Osteoblast (primary cell): ENCODE measurements at regions not wholly inside any gene's neighbourhood (a gene's known extent, or its start where the extent isn't known, plus 50 kb on each side); places are given as distances from the start of the nearest gene placed in this dataset.

Source experiments
- DNase-seq: peaks from one replicate; pipeline ENCODE4 v3.0.0; 2011; ENCODE audit warnings: low spot score, mixed read lengths; ENCODE audit not compliant: insufficient read length; ENCODE audit errors: missing footprints
- H2AFZ ChIP-seq: 2 replicates; pipeline ENCODE4 v1.6.0; 2011; ENCODE audit warnings: mild to moderate bottlenecking, low read length
- H3K27ac ChIP-seq: 2 replicates; pipeline ENCODE4 v1.5.1; 2011; ENCODE audit warnings: mild to moderate bottlenecking, low read depth, low read length, moderate library complexity
- H3K27me3 ChIP-seq: 2 replicates; pipeline ENCODE4 v1.6.0; 2012; ENCODE audit warnings: mild to moderate bottlenecking, control low read depth, inconsistent platforms, low read length, moderate library complexity; ENCODE audit not compliant: insufficient read depth
- H3K36me3 ChIP-seq: 2 replicates; pipeline ENCODE4 v1.5.1; 2011; ENCODE audit warnings: mild to moderate bottlenecking, low read length, control low read depth, moderate library complexity; ENCODE audit not compliant: insufficient read depth
- H3K4me1 ChIP-seq: 2 replicates; pipeline ENCODE4 v1.5.1; 2011; ENCODE audit warnings: mild to moderate bottlenecking, low read length, control low read depth, moderate library complexity; ENCODE audit not compliant: insufficient read depth
- H3K4me2 ChIP-seq: 2 replicates; pipeline ENCODE4 v1.6.0; 2011; ENCODE audit warnings: mild to moderate bottlenecking, low read length; ENCODE audit not compliant: insufficient read depth
- H3K4me3 ChIP-seq: fragments of 200-600 bp; sonication (generic); 3 replicates; pipeline ENCODE4 v1.5.1; 2012; ENCODE audit warnings: mild to moderate bottlenecking, low read length, inconsistent platforms; ENCODE audit not compliant: insufficient read depth
- H3K79me2 ChIP-seq: 2 replicates; pipeline ENCODE4 v1.6.0; 2012; ENCODE audit warnings: mild to moderate bottlenecking, low read length, control low read depth, inconsistent platforms; ENCODE audit not compliant: insufficient read depth
- H3K9me3 ChIP-seq: 2 replicates; pipeline ENCODE4 v1.5.1; 2011; ENCODE audit warnings: low read depth, low read length, control low read depth
- H4K20me1 ChIP-seq: 2 replicates; pipeline ENCODE4 v1.6.0; 2012; ENCODE audit warnings: mild to moderate bottlenecking, low read length, control low read depth; ENCODE audit not compliant: insufficient read depth
- TF ChIP-seq, protein P1 (sequence below): IDR thresholded peaks from 2 replicates; pipeline ENCODE4 v1.5.1; 2011; ENCODE audit warnings: mild to moderate bottlenecking, low read depth, low read length, moderate library complexity; ENCODE audit errors: extremely low read depth

DNA sequence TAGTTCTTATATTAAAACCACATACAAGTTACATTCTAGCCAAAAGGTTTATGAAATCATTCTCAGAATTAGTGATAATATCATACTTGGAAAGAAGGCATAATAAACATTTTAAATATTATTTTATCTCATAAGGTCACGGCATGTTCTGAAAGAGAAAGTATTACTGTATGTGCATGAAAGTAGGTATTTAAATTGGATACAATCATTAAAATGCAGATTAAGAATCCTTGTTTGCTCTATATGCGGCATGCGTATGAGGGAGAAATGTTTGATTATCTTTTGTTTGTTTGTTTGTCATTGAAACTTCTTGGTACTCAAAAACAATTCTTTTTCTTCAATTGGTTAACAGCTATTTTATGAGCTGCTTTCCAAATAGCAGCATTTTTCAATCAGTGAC, 183.9 kb upstream of the TLL1 start:
- H3K27ac ChIP-seq: no peak overlapping the region
- no peak overlapping the region for H3K4me3 ChIP-seq
- H3K9me3 ChIP-seq: no peaks in the 10 kb centered on the region
- H3K79me2 ChIP-seq: no peaks in the 10 kb centered on the region
- H4K20me1 ChIP-seq: no peaks in the 10 kb centered on the region
- H3K4me2 ChIP-seq: no peak overlapping the region
- H3K36me3 ChIP-seq: no peaks in the 10 kb centered on the region
- no peaks in the 10 kb centered on the region for H3K4me1 ChIP-seq
- H3K27me3 ChIP-seq: no peaks in the 10 kb centered on the region
- H2AFZ ChIP-seq: no peak overlapping the region
- TF ChIP-seq, protein P1, sequence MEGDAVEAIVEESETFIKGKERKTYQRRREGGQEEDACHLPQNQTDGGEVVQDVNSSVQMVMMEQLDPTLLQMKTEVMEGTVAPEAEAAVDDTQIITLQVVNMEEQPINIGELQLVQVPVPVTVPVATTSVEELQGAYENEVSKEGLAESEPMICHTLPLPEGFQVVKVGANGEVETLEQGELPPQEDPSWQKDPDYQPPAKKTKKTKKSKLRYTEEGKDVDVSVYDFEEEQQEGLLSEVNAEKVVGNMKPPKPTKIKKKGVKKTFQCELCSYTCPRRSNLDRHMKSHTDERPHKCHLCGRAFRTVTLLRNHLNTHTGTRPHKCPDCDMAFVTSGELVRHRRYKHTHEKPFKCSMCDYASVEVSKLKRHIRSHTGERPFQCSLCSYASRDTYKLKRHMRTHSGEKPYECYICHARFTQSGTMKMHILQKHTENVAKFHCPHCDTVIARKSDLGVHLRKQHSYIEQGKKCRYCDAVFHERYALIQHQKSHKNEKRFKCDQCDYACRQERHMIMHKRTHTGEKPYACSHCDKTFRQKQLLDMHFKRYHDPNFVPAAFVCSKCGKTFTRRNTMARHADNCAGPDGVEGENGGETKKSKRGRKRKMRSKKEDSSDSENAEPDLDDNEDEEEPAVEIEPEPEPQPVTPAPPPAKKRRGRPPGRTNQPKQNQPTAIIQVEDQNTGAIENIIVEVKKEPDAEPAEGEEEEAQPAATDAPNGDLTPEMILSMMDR: no peak
- DNase-seq: no peak

DNA sequence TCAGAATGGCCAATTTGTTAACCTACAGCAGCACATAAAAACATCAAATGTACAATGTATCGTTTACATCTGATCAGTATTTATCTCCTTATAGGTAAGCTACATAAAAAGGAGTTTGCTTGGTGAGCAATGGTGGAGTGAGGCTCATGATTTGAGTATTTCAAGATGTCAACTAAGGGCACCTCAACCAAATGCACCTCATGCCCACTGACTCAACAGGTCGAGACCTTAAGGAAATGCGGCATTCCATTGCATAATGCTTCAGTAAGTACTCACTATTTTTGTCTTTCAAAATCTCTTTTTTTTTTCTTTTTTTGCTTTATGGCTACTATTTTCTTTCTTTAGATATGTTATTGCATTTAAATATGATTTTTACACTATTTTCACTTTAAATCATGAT, 181.0 kb upstream of the TLL1 start:
- Histone ChIP-seq H3K4me2 (no peak overlapping the region), H3K4me3 (no peak overlapping the region), H3K4me1 (no peaks in the 10 kb centered on the region), H3K36me3 (no peaks in the 10 kb centered on the region), H4K20me1 (no peaks in the 10 kb centered on the region), H2AFZ (no peak overlapping the region), H3K79me2 (no peaks in the 10 kb centered on the region), H3K9me3 (no peaks in the 10 kb centered on the region), H3K27me3 (no peaks in the 10 kb centered on the region), H3K27ac (no peak overlapping the region)
- TF ChIP-seq, protein P1: no peak
- no peak for DNase-seq

DNA sequence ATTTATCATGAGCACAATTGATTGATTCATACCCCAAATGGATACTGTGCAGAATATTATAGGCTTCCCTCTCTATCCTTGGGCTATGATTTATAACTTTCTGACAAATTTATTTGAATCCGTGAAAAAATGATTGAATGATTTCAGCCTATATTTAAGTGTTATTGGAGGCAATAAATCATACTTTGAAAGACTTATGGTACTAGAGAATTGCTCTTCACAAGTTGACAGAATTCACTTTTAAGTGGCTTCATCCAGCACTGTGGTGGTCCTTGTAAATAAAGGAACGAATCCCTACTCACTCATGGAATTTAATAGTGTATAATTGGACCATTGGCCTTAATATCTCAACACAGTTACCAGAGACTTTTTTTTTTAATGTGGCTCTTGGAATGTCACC, 174.8 kb upstream of the TLL1 start:
- H3K79me2 ChIP-seq: no peaks in the 10 kb centered on the region
- no peaks in the 10 kb centered on the region for H3K36me3 ChIP-seq
- H3K27ac ChIP-seq: no peak overlapping the region
- no peaks in the 10 kb centered on the region for H4K20me1 ChIP-seq
- TF ChIP-seq, protein P1: no peak
- no peak overlapping the region for H3K4me2 ChIP-seq
- no peak overlapping the region for H2AFZ ChIP-seq
- no peak for DNase-seq
- H3K27me3 ChIP-seq: no peaks in the 10 kb centered on the region
- no peak overlapping the region for H3K4me3 ChIP-seq
- no peaks in the 10 kb centered on the region for H3K9me3 ChIP-seq
- H3K4me1 ChIP-seq: no peaks in the 10 kb centered on the region

DNA sequence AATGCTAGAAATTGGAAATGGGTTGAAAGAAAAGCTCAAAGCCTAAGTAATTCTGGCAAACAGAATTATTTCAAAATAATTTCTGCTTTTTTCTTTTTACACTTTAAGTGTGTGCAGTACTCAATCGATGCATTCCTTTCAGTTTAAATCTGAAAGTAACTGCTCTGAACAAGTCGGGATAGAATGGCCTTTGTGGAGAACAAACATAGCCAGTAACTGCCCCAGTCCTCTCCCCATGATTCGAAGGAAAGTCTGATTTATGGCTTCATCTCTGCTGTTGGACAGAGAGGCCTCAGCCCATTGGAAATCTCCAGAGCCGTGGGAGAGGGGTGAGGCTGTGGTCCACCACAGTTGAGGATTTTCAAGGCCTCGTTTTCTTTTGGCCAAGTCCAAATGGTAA, 174.0 kb upstream of the TLL1 start:
- DNase-seq: no peak
- Histone ChIP-seq H3K4me2 (no peak overlapping the region), H3K27ac (no peak overlapping the region), H2AFZ (peak overlapping the region; percentile 11), H3K4me3 (no peak overlapping the region), H3K4me1 (no peaks in the 10 kb centered on the region), H3K36me3 (no peaks in the 10 kb centered on the region), H3K79me2 (no peaks in the 10 kb centered on the region), H4K20me1 (no peaks in the 10 kb centered on the region), H3K27me3 (no peaks in the 10 kb centered on the region), H3K9me3 (no peaks in the 10 kb centered on the region)
- TF ChIP-seq, protein P1: no peak
